ENCODE measurements at regions not wholly inside any gene's neighbourhood (a gene's known extent, or its start where the extent isn't known, plus 50 kb on each side); places are given as distances from the start of the nearest gene placed in this dataset.
"Not testable (repeated sequence)": the region's sequence is repeated elsewhere in the genome, so short reads cannot be mapped to it uniquely, and the experiment has no call there.

- H3K9me3 ChIP-seq, result peaks cover 2% of the 10 kb centered on the region
- intact Hi-C loops (cut with DNase I, micrococcal nuclease), result no loop called here
- H3K4me3 ChIP-seq, result no peak overlapping the region
- no peaks in the 10 kb centered on the region for H3K36me3 ChIP-seq (ENCODE audit: low read depth)
- no peaks in the 10 kb centered on the region for H3K4me1 ChIP-seq (ENCODE audit: low read depth)
- no peak for DNase-seq
- TF ChIP-seq, protein P1, sequence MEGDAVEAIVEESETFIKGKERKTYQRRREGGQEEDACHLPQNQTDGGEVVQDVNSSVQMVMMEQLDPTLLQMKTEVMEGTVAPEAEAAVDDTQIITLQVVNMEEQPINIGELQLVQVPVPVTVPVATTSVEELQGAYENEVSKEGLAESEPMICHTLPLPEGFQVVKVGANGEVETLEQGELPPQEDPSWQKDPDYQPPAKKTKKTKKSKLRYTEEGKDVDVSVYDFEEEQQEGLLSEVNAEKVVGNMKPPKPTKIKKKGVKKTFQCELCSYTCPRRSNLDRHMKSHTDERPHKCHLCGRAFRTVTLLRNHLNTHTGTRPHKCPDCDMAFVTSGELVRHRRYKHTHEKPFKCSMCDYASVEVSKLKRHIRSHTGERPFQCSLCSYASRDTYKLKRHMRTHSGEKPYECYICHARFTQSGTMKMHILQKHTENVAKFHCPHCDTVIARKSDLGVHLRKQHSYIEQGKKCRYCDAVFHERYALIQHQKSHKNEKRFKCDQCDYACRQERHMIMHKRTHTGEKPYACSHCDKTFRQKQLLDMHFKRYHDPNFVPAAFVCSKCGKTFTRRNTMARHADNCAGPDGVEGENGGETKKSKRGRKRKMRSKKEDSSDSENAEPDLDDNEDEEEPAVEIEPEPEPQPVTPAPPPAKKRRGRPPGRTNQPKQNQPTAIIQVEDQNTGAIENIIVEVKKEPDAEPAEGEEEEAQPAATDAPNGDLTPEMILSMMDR (IDR thresholded peaks at IDR 0.05), result no peak
- ATAC-seq, result no peak
Measured at GRCh38 chr13:61546911-61547310, 131.3 kb upstream of the PCDH20 start.

GRCh38 chr13:61546413-61546812 is 130.8 kb upstream of the PCDH20 start:
- Histone ChIP-seq H3K9me3 (peaks cover 2% of the 10 kb centered on the region), H3K4me1 (ENCODE audit: low read depth) (no peaks in the 10 kb centered on the region), H3K36me3 (ENCODE audit: low read depth) (no peaks in the 10 kb centered on the region), H3K4me3 (no peak overlapping the region)
- intact Hi-C loops (cut with DNase I, micrococcal nuclease), result no loop called here
- TF ChIP-seq, protein P1 (IDR thresholded peaks at IDR 0.05), result no peak
- DNase-seq (no peak), ATAC-seq (no peak)

DNA sequence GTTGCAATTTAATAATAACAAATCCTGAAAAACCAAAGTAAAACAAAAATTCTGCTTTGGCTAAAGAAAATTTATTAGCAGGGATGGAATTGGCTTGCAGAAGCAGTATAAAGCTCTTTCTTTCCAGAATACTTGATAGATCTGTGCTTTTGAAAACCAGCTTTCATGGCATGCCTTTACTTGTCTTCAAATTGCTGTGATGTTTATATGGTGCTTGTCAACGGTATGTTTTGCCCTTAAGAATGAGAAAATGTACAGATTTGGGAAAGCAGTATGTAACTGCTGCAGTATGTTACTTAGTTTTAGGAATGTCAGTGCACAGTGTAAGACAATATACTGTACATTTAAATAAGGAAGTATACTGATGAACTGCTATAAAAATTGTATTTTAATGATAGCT is 120.8 kb upstream of the PCDH20 start:
- intact Hi-C loops (cut with DNase I, micrococcal nuclease), result no loop called here
- Histone ChIP-seq H3K36me3 (ENCODE audit: low read depth) (no peaks in the 10 kb centered on the region), H3K4me1 (ENCODE audit: low read depth) (no peaks in the 10 kb centered on the region), H3K4me3 (no peak overlapping the region), H3K9me3 (no peaks in the 10 kb centered on the region)
- DNase-seq, result no peak
- no peak for ATAC-seq
- TF ChIP-seq, protein P1 (IDR thresholded peaks at IDR 0.05), result no peak

DNA sequence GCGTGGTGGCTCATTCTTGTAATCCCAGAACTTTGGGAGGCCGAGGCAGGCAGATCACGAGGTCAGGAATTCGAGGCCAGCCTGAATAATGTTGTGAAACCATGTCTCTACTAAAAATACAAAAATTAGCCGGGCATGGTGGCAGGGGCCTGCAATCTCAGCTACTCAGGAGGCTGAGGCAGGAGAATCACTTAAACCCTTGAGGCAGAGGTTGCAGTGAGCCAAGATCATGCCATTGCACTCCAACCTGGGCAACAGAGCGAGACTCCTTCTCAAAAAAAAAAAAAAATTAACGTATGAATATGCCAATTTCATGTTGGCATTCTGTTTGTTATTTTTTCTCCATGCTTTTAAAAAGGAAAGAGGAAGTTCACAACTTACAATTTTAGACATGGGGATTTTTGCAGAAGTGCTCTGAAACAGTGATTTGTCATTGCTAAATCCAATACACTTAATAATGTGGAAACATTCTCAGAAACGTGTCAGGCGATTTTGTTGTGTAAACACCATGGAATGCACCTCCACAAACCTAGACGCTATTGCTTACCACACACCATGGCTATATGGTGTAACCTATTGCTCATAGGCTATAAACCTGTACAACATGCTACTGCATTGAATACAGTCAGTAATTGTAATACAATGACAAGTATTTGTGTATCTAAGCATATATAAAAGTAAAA is 115.9 kb upstream of the PCDH20 start:
- TF ChIP-seq, protein P1 (IDR thresholded peaks at IDR 0.05), result no peak
- Histone ChIP-seq H3K36me3 (ENCODE audit: low read depth) (no peaks in the 10 kb centered on the region), H3K4me3 (no peak overlapping the region), H3K9me3 (peaks cover 4% of the 10 kb centered on the region), H3K4me1 (ENCODE audit: low read depth) (no peaks in the 10 kb centered on the region)
- DNase-seq, result no peak
- ATAC-seq, result no peak
- intact Hi-C loops (cut with DNase I, micrococcal nuclease), result no loop called here

DNA sequence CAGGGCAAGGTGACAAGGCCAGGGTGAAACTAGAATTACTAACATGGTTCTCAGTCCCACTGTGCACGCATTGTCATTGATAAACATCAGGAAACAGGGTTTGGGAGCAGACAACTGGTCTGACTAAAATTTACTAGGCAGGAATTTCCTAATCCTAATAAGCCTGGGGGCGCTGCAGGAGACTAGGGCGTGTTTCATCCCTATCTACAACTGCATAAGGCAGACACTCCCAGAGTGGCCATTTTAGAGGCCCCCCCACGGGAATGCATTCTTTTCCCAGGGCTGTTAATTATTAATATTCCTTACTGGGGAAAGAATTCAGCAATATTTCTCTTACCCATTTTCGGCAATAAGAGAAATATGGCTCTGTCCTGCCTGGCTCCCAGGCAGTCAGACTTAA is 103.6 kb upstream of the PCDH20 start:
- H3K4me3 ChIP-seq; H3K4me1 ChIP-seq (ENCODE audit: low read depth); ATAC-seq; DNase-seq; H3K36me3 ChIP-seq (ENCODE audit: low read depth); intact Hi-C loops (cut with DNase I, micrococcal nuclease): not testable (repeated sequence)
- peaks cover 21% of the 10 kb centered on the region for H3K9me3 ChIP-seq

DNA sequence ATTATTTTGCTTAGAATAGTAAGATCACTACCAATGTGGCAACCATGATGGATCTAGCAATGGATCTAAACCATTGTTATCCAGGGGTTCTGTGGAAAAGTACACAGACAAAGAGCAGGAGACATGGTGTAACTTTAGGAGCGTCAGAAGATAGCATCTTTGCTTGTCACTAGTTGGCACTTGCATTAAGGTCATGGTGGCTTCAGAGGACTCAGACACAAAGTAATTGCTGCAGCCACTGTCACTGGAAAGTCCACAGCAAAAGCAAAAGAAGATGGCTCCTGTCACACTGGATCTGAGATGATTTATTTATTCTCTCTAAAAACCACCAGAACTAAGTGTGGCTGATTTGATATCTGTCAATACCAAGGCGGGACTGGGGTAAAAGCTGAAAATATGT is 93.3 kb upstream of the PCDH20 start:
- H3K36me3 ChIP-seq (ENCODE audit: low read depth), result no peaks in the 10 kb centered on the region
- DNase-seq, result no peak
- TF ChIP-seq, protein P1 (IDR thresholded peaks at IDR 0.05), result no peak
- no peaks in the 10 kb centered on the region for H3K4me1 ChIP-seq (ENCODE audit: low read depth)
- H3K4me3 ChIP-seq, result no peak overlapping the region
- intact Hi-C loops (cut with DNase I, micrococcal nuclease), result no loop called here
- ATAC-seq, result no peak
- H3K9me3 ChIP-seq, result peaks cover 2% of the 10 kb centered on the region

Data from mucosa of descending colon (tissue), 3 donors.